BJ (cell line): ENCODE measurements at regions not wholly inside any gene's neighbourhood (a gene's known extent, or its start where the extent isn't known, plus 50 kb on each side); places are given as distances from the start of the nearest gene placed in this dataset.
A peak's percentile ranks its signal among the peaks of the same experiment; 100 is the strongest.

ENCODE experiments used
- CTCF ChIA-PET: fragments of 350-600 bp; formaldehyde crosslinking; extraction: SDS; loops from one replicate; lab custom pipeline; 2021; ENCODE audit warnings: antibody characterized with exemption, inconsistent platforms; lab: Yijun Ruan, JAX
- POLR2A ChIA-PET: fragments of 300-600 bp; sonication (Branson Sonifier 250); formaldehyde crosslinking; extraction: SDS; loops from one replicate; lab custom pipeline; 2021; ENCODE audit warnings: antibody characterized with exemption; lab: Charles Lee
- DNase-seq: peaks from one replicate; pipeline ENCODE4 v3.0.0-alpha.2; 2011; ENCODE audit warnings: low read depth
- H3K27me3 ChIP-seq: 2 replicates; pipeline ENCODE4 v1.6.0; 2011; ENCODE audit warnings: low read length; ENCODE audit not compliant: control insufficient read depth, insufficient read depth
- H3K36me3 ChIP-seq: 2 replicates; pipeline ENCODE4 v1.5.1; 2011; ENCODE audit warnings: low read length; ENCODE audit not compliant: control insufficient read depth, insufficient read depth
- H3K4me3 ChIP-seq: 2 replicates; pipeline ENCODE4 v1.5.1; 2011; ENCODE audit warnings: low read depth, mild to moderate bottlenecking, control low read depth, low read length
- TF ChIP-seq, protein P1 (sequence below): IDR thresholded peaks from 2 replicates; pipeline ENCODE4 v1.5.1; 2011; ENCODE audit warnings: low read depth, mild to moderate bottlenecking, control low read depth, inconsistent platforms, low read length, moderate library complexity; ENCODE audit not compliant: insufficient read depth

- H3K36me3 ChIP-seq: no peaks in the 10 kb centered on the region
- CTCF ChIA-PET: no interaction called here
- no peaks in the 10 kb centered on the region for H3K27me3 ChIP-seq
- POLR2A ChIA-PET: no interaction called here
- TF ChIP-seq, protein P1, sequence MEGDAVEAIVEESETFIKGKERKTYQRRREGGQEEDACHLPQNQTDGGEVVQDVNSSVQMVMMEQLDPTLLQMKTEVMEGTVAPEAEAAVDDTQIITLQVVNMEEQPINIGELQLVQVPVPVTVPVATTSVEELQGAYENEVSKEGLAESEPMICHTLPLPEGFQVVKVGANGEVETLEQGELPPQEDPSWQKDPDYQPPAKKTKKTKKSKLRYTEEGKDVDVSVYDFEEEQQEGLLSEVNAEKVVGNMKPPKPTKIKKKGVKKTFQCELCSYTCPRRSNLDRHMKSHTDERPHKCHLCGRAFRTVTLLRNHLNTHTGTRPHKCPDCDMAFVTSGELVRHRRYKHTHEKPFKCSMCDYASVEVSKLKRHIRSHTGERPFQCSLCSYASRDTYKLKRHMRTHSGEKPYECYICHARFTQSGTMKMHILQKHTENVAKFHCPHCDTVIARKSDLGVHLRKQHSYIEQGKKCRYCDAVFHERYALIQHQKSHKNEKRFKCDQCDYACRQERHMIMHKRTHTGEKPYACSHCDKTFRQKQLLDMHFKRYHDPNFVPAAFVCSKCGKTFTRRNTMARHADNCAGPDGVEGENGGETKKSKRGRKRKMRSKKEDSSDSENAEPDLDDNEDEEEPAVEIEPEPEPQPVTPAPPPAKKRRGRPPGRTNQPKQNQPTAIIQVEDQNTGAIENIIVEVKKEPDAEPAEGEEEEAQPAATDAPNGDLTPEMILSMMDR: no peak
- no peak overlapping the region for H3K4me3 ChIP-seq
- no peak for DNase-seq
These were observed 285.3 kb upstream of the DMRT1 start for GRCh38 chr9:556199-556598.

GRCh38 chr9:556675-557074, 284.8 kb upstream of the DMRT1 start:
- ChIA-PET POLR2A (no interaction called here), CTCF (no interaction called here)
- H3K36me3 ChIP-seq: no peaks in the 10 kb centered on the region
- H3K4me3 ChIP-seq: no peak overlapping the region
- TF ChIP-seq, protein P1: no peak
- no peak for DNase-seq
- no peaks in the 10 kb centered on the region for H3K27me3 ChIP-seq

DNA sequence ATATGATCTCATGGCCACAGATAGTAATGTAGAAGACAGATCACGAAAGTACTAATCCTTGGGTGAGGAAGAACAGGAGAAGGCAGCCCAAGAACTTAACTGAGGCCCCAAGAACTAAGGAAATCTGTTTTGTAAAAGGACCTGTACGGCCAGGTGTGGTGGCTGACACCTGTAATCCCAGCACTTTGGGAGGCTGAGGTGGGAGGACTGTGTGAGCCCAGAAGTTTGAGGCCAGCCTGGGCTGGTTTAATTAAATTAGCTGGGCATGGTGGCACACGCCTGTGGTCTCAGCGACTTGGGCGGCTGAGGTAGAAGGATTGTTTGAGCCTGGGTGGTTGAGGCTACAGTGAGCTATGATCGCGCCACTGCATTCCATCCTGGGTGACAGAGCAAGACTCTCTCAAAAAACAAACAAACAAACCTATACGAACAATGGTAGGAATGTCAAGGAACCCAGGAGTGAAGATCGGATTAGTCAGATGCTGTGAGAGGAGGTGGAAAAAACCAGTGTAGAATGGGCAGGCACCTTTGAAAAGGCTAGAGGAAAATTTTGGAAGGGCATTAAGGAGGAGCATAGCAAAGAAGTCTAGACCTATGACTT, 283.8 kb upstream of the DMRT1 start:
- H3K36me3 ChIP-seq: no peaks in the 10 kb centered on the region
- H3K4me3 ChIP-seq: no peak overlapping the region
- TF ChIP-seq, protein P1: no peak
- CTCF ChIA-PET: interaction anchor here (0.8 kb wide), 1 partner anchor 16 kb away, joined by 3 read pairs; no protein-coding TSS in a partner anchor
- DNase-seq: no peak
- POLR2A ChIA-PET: no interaction called here
- no peaks in the 10 kb centered on the region for H3K27me3 ChIP-seq

DNA sequence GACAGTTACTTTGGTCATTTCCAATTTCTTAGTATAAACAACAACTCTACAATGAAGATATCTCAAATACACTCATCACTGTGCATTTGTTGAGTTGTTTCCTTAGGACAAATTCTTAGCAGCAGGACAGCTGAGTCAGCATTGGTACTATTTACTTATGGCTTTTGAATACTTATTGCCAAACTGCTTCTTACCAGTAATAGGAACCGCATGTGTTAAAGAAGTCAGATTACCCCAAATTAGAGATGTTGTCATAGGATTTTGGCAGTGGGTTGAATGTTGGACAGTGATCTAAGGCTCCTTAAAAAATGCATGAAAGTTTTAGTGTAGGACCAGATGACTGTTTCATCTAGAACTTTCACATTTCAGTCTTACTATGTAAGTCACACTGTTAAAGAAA, 280.1 kb upstream of the DMRT1 start:
- ChIA-PET POLR2A (no interaction called here), CTCF (no interaction called here)
- no peak overlapping the region for H3K4me3 ChIP-seq
- DNase-seq: peak; percentile 30
- H3K27me3 ChIP-seq: no peaks in the 10 kb centered on the region
- H3K36me3 ChIP-seq: no peaks in the 10 kb centered on the region
- TF ChIP-seq, protein P1: no peak

DNA sequence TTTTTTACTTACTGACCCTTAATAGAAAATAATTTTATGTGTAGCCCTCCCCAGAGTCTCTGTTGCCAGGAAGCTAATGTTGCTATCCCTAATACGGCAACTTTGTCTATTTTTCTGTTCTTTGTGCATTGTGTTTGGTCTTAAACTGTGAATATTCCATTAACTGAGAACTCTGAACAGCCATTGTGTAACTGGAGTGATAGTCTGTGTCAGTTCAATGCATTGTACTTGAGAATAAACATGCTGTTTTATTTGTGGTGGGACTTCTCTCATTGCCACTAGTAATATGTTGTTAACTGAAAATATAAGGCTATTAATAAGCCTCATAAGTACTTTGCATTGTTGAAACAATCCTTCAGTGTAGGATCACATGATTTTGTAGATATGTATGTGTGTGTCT, 278.3 kb upstream of the DMRT1 start:
- TF ChIP-seq, protein P1: no peak
- H3K27me3 ChIP-seq: no peaks in the 10 kb centered on the region
- no peaks in the 10 kb centered on the region for H3K36me3 ChIP-seq
- no peak for DNase-seq
- ChIA-PET POLR2A (no interaction called here), CTCF (no interaction called here)
- no peak overlapping the region for H3K4me3 ChIP-seq
